HCT116 (cell line): ENCODE measurements at regions not wholly inside any gene's neighbourhood (a gene's known extent, or its start where the extent isn't known, plus 50 kb on each side); places are given as distances from the start of the nearest gene placed in this dataset.

Source experiments
- ATAC-seq: fragments of 200-7000 bp; cut with Tn5 transposase; 2 replicates; pipeline ENCODE4 v1.9.1; 2020; ENCODE audit warnings: mild to moderate bottlenecking, moderate library complexity
- BruUV-seq: library from RNA; stranded (reverse); fragments of 400-500 nt; replicated peaks from 2 replicates; lab custom pipeline; 2021; lab: Mats Ljungman, UMichigan
- CTCF ChIA-PET: fragments of 300-600 bp; sonication (Branson Sonifier 250); formaldehyde crosslinking; loops from one replicate; lab custom pipeline; 2021; ENCODE audit warnings: antibody characterized with exemption; lab: Charles Lee
- POLR2A ChIA-PET: fragments of 300-600, 350-600 bp; sonication (Branson Sonifier 250); formaldehyde crosslinking; loops from one replicate; lab custom pipeline; 2021; ENCODE audit warnings: antibody characterized with exemption; lab: Charles Lee
- RAD21 ChIA-PET, 2 experiments: fragments of 300-600 bp; sonication (Branson Sonifier 250); formaldehyde crosslinking; loops; one replicate each; lab custom pipeline; 2023; ENCODE audit warnings: low total read pairs in 2 of 2; ENCODE audit not compliant: uncharacterized antibody in 2 of 2, unreplicated experiment in 2 of 2, low non-redundant PET in 1 of 2; lab: Charles Lee
- DNase-seq: peaks from one replicate; pipeline ENCODE4 v3.0.0-alpha.2; 2010; ENCODE audit warnings: low read depth, low spot score
- H2AFZ ChIP-seq: fragments of 200-600 bp; shearing (Covaris generic), sonication (generic); 2 replicates; pipeline ENCODE4 v1.6.1; 2017; ENCODE audit warnings: low read depth, mixed run types, mixed read lengths, antibody characterized with exemption, low read length; ENCODE audit not compliant: poor library complexity, severe bottlenecking
- H3K27ac ChIP-seq: 2 replicates; pipeline ENCODE4 v1.5.1; 2012; ENCODE audit warnings: low read depth, low read length
- H3K27me3 ChIP-seq: fragments of 200-600 bp; sonication (generic); 2 replicates; pipeline ENCODE4 v1.6.1; 2016; ENCODE audit warnings: mixed run types, low read length, mixed read lengths; ENCODE audit not compliant: insufficient read depth
- H3K36me3 ChIP-seq, 2 experiments: fragments of 200-500 bp in 1 of 2; fragments of 200-600 bp in 1 of 2; sonication (Bioruptor generic) in 1 of 2; sonication (generic) in 1 of 2; 2 replicates each; pipeline versions ENCODE4 v1.5.1 to v1.6.1; 2014 to 2016; ENCODE audit warnings: low read length in 2 of 2, inconsistent platforms in 1 of 2, mixed read lengths in 1 of 2, mixed run types in 1 of 2; ENCODE audit not compliant: insufficient read depth in 2 of 2, control insufficient read depth in 1 of 2
- H3K4me1 ChIP-seq, 2 experiments: fragments of 200-600 bp in 1 of 2; sonication (generic) in 1 of 2; 2 replicates each; pipeline versions ENCODE4 v1.5.1 to v1.6.1; 2012 to 2017; ENCODE audit warnings: low read length in 2 of 2, inconsistent platforms in 1 of 2, mild to moderate bottlenecking in 1 of 2, mixed read lengths in 1 of 2, mixed run types in 1 of 2, moderate library complexity in 1 of 2; ENCODE audit not compliant: insufficient read depth in 2 of 2, control insufficient read depth in 1 of 2
- H3K4me2 ChIP-seq: fragments of 200-600 bp; sonication (generic); 2 replicates; pipeline ENCODE4 v1.6.1; 2017; ENCODE audit warnings: mixed run types, low read length, mixed read lengths
- H3K4me3 ChIP-seq, 2 experiments: fragments of 200-600 bp in 1 of 2; sonication (generic) in 1 of 2; replicated peaks in 1 of 2; 2 replicates each; pipeline ENCODE4 v1.5.1; 2011 to 2016; ENCODE audit warnings: low read length in 2 of 2, control low read depth in 1 of 2, low read depth in 1 of 2, mild to moderate bottlenecking in 1 of 2, mixed read lengths in 1 of 2, mixed run types in 1 of 2
- H3K79me2 ChIP-seq: fragments of 200-600 bp; sonication (generic); 2 replicates; pipeline ENCODE4 v1.6.1; 2017; ENCODE audit warnings: mild to moderate bottlenecking, mixed run types, low read length, moderate library complexity, mixed read lengths; ENCODE audit not compliant: insufficient read depth
- H3K9ac ChIP-seq: fragments of 200-600 bp; sonication (generic); 2 replicates; pipeline ENCODE4 v1.6.1; 2016; ENCODE audit warnings: low read length, mixed read lengths
- H3K9me2 ChIP-seq: fragments of 200-600 bp; sonication (generic), shearing (Covaris generic); 2 replicates; pipeline ENCODE4 v1.6.1; 2017; ENCODE audit warnings: mixed run types, mild to moderate bottlenecking, moderate library complexity; ENCODE audit not compliant: insufficient read depth
- H3K9me3 ChIP-seq, 2 experiments: fragments of 200-500 bp in 1 of 2; fragments of 200-600 bp in 1 of 2; sonication (Bioruptor generic) in 1 of 2; sonication (generic) in 1 of 2; 2 replicates each; pipeline ENCODE4 v1.6.1; 2014 to 2017; ENCODE audit warnings: low read length in 2 of 2, mixed read lengths in 2 of 2, inconsistent platforms in 1 of 2, low read depth in 1 of 2, mild to moderate bottlenecking in 1 of 2, mixed run types in 1 of 2, moderate library complexity in 1 of 2; ENCODE audit not compliant: control insufficient read depth in 1 of 2, insufficient read depth in 1 of 2
- H4K20me1 ChIP-seq: fragments of 200-600 bp; sonication (generic), shearing (Covaris generic); 2 replicates; pipeline ENCODE4 v1.6.1; 2017; ENCODE audit warnings: mixed run types, mild to moderate bottlenecking, moderate library complexity; ENCODE audit not compliant: insufficient read depth
- CBX3 ChIP-seq: IDR thresholded peaks from 2 replicates; pipeline ENCODE4 v1.6.1; 2012; ENCODE audit warnings: low read depth
- ELF1 ChIP-seq: IDR thresholded peaks from 2 replicates; pipeline ENCODE4 v1.6.1; 2012; ENCODE audit warnings: low read depth, borderline replicate concordance
- EZH2 ChIP-seq: fragments of 200-600 bp; sonication (generic); IDR thresholded peaks from 2 replicates; pipeline ENCODE4 v1.6.1; 2017; ENCODE audit warnings: antibody characterized with exemption, mixed run types
- FOSL1 ChIP-seq: IDR thresholded peaks from 2 replicates; pipeline ENCODE4 v1.6.1; 2012; ENCODE audit warnings: low read depth
- RAD21 ChIP-seq: IDR thresholded peaks from 2 replicates; pipeline ENCODE4 v1.6.1; 2012; ENCODE audit warnings: low read depth, mild to moderate bottlenecking
- SIN3A ChIP-seq: IDR thresholded peaks from 2 replicates; pipeline ENCODE4 v1.6.1; 2012; ENCODE audit warnings: low read depth
- SP1 ChIP-seq: IDR thresholded peaks from 2 replicates; pipeline ENCODE4 v1.6.1; 2012; ENCODE audit warnings: low read depth
- YY1 ChIP-seq: IDR thresholded peaks from 2 replicates; pipeline ENCODE4 v1.6.1; 2011; ENCODE audit warnings: low read length, low read depth, moderate library complexity, mild to moderate bottlenecking; ENCODE audit not compliant: insufficient replicate concordance; ENCODE audit errors: extremely low read depth
- intact Hi-C: fragments of 100-400 bp; cut with micrococcal nuclease; formaldehyde crosslinking; loops from 2 replicates; pipeline ENCODE4 v1.10.0; 2022
- TF ChIP-seq, protein P1 (sequence below): IDR thresholded peaks from 2 replicates; pipeline ENCODE4 v1.6.1; 2012
- TF ChIP-seq, protein P2 (sequence below): IDR thresholded peaks from 2 replicates; pipeline ENCODE4 v1.6.1; 2012; ENCODE audit warnings: low read depth

DNA sequence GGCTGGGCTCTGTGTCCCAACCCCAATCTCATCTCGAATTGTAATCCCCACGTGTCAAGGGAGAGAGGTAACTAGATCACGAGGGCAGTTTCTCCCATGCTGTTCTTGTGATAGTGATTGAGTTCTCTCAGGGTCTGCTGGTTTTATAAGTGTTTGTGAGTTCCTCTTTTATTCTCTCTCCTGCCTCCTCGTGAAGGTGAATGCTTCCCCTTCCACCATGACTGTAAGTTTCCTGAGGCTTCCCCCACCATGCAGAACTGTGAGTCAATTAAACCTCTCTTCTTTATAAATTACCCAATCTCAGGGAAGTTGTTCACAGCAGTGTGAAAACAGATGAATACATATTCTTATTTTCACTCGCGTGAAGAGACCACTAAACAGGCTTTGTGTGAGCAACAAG is 148.2 kb downstream of the TMEM30B start:
- no peaks in the 10 kb centered on the region for H3K9me2 ChIP-seq
- no peaks in the 10 kb centered on the region for H4K20me1 ChIP-seq
- H2AFZ ChIP-seq, result no peak overlapping the region
- ATAC-seq, result no peak
- no peaks in the 10 kb centered on the region for H3K9me3 ChIP-seq
- H3K4me1 ChIP-seq, result peaks cover 0 to 7% of the 10 kb centered on the region in 2 experiments; a peak in 1 of 4 replicates
- H3K27ac ChIP-seq, result no peak overlapping the region
- no peak for TF ChIP-seq EZH2
- TF ChIP-seq FOSL1, result no peak
- no peak for TF ChIP-seq SIN3A
- no peak for TF ChIP-seq CBX3
- TF ChIP-seq, all 23 proteins: peak for 0
- ChIA-PET POLR2A (no interaction called here), RAD21 (no interaction called here), CTCF (no interaction called here)
- intact Hi-C loops, result no loop called here
- H3K79me2 ChIP-seq, result no peaks in the 10 kb centered on the region
- H3K9ac ChIP-seq, result no peak overlapping the region
- no peak overlapping the region for H3K4me2 ChIP-seq
- H3K36me3 ChIP-seq, result no peaks in the 10 kb centered on the region
- no peak overlapping the region for H3K4me3 ChIP-seq
- BruUV-seq, result no TSS peak
- no peaks in the 10 kb centered on the region for H3K27me3 ChIP-seq
- no peak for DNase-seq

DNA sequence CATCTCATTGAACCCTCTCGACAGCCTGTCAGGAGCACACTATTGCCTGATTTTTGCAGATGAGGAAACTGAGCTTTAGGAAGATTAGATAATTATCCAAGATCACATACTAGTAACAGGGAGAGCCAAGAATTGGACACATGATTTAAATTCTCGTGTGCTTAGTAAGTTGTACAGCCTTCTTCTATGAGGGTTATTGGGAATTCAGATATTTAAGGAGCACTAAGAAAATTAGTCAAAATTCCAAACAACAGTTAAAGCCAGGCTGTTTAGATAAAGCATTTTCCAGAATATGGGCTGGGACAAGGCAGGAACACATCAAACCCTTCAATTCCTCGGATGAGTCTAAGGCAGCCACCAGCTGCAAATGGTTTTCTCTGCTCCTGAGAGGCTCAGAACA is 148.8 kb downstream of the TMEM30B start:
- H3K4me1 ChIP-seq, result peaks cover 0 to 7% of the 10 kb centered on the region in 2 experiments; a peak in 1 of 4 replicates
- BruUV-seq, result no TSS peak
- no peak overlapping the region for H3K4me3 ChIP-seq
- TF ChIP-seq YY1, result no peak
- TF ChIP-seq, protein P1, sequence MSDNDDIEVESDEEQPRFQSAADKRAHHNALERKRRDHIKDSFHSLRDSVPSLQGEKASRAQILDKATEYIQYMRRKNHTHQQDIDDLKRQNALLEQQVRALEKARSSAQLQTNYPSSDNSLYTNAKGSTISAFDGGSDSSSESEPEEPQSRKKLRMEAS, result no peak
- no peak for TF ChIP-seq SP1
- TF ChIP-seq RAD21, result no peak
- no peak for TF ChIP-seq ELF1
- no peak for TF ChIP-seq CBX3
- TF ChIP-seq, protein P2, sequence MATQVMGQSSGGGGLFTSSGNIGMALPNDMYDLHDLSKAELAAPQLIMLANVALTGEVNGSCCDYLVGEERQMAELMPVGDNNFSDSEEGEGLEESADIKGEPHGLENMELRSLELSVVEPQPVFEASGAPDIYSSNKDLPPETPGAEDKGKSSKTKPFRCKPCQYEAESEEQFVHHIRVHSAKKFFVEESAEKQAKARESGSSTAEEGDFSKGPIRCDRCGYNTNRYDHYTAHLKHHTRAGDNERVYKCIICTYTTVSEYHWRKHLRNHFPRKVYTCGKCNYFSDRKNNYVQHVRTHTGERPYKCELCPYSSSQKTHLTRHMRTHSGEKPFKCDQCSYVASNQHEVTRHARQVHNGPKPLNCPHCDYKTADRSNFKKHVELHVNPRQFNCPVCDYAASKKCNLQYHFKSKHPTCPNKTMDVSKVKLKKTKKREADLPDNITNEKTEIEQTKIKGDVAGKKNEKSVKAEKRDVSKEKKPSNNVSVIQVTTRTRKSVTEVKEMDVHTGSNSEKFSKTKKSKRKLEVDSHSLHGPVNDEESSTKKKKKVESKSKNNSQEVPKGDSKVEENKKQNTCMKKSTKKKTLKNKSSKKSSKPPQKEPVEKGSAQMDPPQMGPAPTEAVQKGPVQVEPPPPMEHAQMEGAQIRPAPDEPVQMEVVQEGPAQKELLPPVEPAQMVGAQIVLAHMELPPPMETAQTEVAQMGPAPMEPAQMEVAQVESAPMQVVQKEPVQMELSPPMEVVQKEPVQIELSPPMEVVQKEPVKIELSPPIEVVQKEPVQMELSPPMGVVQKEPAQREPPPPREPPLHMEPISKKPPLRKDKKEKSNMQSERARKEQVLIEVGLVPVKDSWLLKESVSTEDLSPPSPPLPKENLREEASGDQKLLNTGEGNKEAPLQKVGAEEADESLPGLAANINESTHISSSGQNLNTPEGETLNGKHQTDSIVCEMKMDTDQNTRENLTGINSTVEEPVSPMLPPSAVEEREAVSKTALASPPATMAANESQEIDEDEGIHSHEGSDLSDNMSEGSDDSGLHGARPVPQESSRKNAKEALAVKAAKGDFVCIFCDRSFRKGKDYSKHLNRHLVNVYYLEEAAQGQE, result no peak
- no peaks in the 10 kb centered on the region for H4K20me1 ChIP-seq
- no peak overlapping the region for H3K4me2 ChIP-seq
- no peak overlapping the region for H2AFZ ChIP-seq
- DNase-seq, result no peak
- no peaks in the 10 kb centered on the region for H3K27me3 ChIP-seq
- no peak overlapping the region for H3K27ac ChIP-seq
- no peaks in the 10 kb centered on the region for H3K36me3 ChIP-seq
- RAD21 ChIA-PET, result no interaction called here
- H3K9me2 ChIP-seq, result no peaks in the 10 kb centered on the region
- H3K79me2 ChIP-seq, result no peaks in the 10 kb centered on the region
- H3K9me3 ChIP-seq, result no peaks in the 10 kb centered on the region
- CTCF ChIA-PET, result no interaction called here
- no peak for ATAC-seq
- no peak overlapping the region for H3K9ac ChIP-seq
- POLR2A ChIA-PET, result no interaction called here
- intact Hi-C loops, result no loop called here
